Fibroblast of lung (primary cell): ENCODE measurements at regions not wholly inside any gene's neighbourhood (a gene's known extent, or its start where the extent isn't known, plus 50 kb on each side); places are given as distances from the start of the nearest gene placed in this dataset.

ENCODE experiments used
- CTCF ChIP-seq, 2 donors: IDR thresholded peaks in 1 of 2; conservative IDR thresholded peaks in 1 of 2; 1 replicate in 1 of 2; 2 replicates in 1 of 2; pipeline ENCODE4 v1.5.1; 2011 to 2012; ENCODE audit warnings: low read length in 2 of 2, control low read depth in 1 of 2, inconsistent platforms in 1 of 2, low read depth in 1 of 2, mild to moderate bottlenecking in 1 of 2
- EZH2 ChIP-seq: IDR thresholded peaks from 2 replicates; pipeline ENCODE4 v1.5.1; 2012; ENCODE audit warnings: low read length, control low read depth, mild to moderate bottlenecking; ENCODE audit errors: missing control alignments

- TF ChIP-seq CTCF (conservative IDR thresholded peaks at IDR 0.05 in 1 of 2, IDR thresholded peaks at IDR 0.05 in 1 of 2; ENCODE audit: low read depth in 1 of 2, low read length in 2 of 2) (no peak), EZH2 (no peak)
These were observed 656.8 kb upstream of the NCAM2 start for GRCh38 chr21:20341431-20341830.
